H1 (cell line): ENCODE measurements at regions not wholly inside any gene's neighbourhood (a gene's known extent, or its start where the extent isn't known, plus 50 kb on each side); places are given as distances from the start of the nearest gene placed in this dataset.

ENCODE experiments used
- CTCF ChIA-PET: fragments of 300-600 bp; sonication (Branson Sonifier 250); formaldehyde crosslinking; loops from one replicate; lab custom pipeline; 2021; ENCODE audit not compliant: partially characterized antibody; lab: Charles Lee
- POLR2A ChIA-PET: fragments of 300-600 bp; sonication (Branson Sonifier 250); formaldehyde crosslinking; loops from one replicate; lab custom pipeline; 2021; ENCODE audit warnings: inconsistent platforms; ENCODE audit not compliant: partially characterized antibody; lab: Charles Lee
- DNase-seq, 2 experiments: peaks; one replicate each; pipeline versions ENCODE4 v3.0.0 to v3.0.0-alpha.2; 2010 to 2022; ENCODE audit warnings: low spot score in 2 of 2, low read depth in 1 of 2, mixed read lengths in 1 of 2
- FAIRE-seq: peaks from 2 replicates; lab custom pipeline; 2011; peaks lifted over from hg19 to GRCh38; lab: Jason Lieb, UNC
- H2AFZ ChIP-seq: 2 replicates; pipeline ENCODE4 v1.8.1; 2012; ENCODE audit warnings: low read length, inconsistent platforms
- H2AK5ac ChIP-seq: 2 replicates; pipeline ENCODE4 v1.6.1; 2013; ENCODE audit warnings: low read depth, low read length
- H2BK120ac ChIP-seq: replicated peaks from 2 replicates; pipeline ENCODE3; 2013; ENCODE audit warnings: low read depth, low read length, inconsistent platforms
- H2BK12ac ChIP-seq: 2 replicates; pipeline ENCODE4 v1.6.1; 2013; ENCODE audit warnings: low read depth, low read length
- H2BK15ac ChIP-seq: 2 replicates; pipeline ENCODE4 v1.6.1; 2013; ENCODE audit warnings: low read length
- H2BK20ac ChIP-seq: 2 replicates; pipeline ENCODE4 v1.6.1; 2013; ENCODE audit warnings: low read length
- H2BK5ac ChIP-seq: 2 replicates; pipeline ENCODE4 v1.6.1; 2013; ENCODE audit warnings: low read depth, low read length
- H3K14ac ChIP-seq: 2 replicates; pipeline ENCODE4 v1.6.1; 2013; ENCODE audit warnings: inconsistent platforms; ENCODE audit not compliant: insufficient read length
- H3K18ac ChIP-seq: 2 replicates; pipeline ENCODE4 v1.6.1; 2013; ENCODE audit warnings: low read length; ENCODE audit errors: extremely low read depth
- H3K23ac ChIP-seq: 2 replicates; pipeline ENCODE4 v1.6.1; 2013; ENCODE audit warnings: inconsistent platforms; ENCODE audit not compliant: insufficient read length
- H3K23me2 ChIP-seq: 2 replicates; pipeline ENCODE4 v1.6.1; 2013; ENCODE audit warnings: low read depth, low read length
- H3K27ac ChIP-seq: 2 replicates; pipeline ENCODE4 v1.6.1; 2011; ENCODE audit warnings: low read depth, low read length, inconsistent platforms
- H3K27me3 ChIP-seq, 4 experiments: replicated peaks in 1 of 4; 1 replicate in 1 of 4; 2 replicates in 3 of 4; pipeline versions ENCODE4 v1.6.1 to v1.8.1; 2011 to 2013; ENCODE audit warnings: low read length in 3 of 4, mild to moderate bottlenecking in 3 of 4, inconsistent platforms in 2 of 4, mixed read lengths in 2 of 4, moderate library complexity in 1 of 4; ENCODE audit not compliant: control insufficient read depth in 3 of 4, insufficient read depth in 3 of 4; ENCODE audit errors: extremely low read depth in 1 of 4
- H3K36me3 ChIP-seq, 4 experiments: 2 replicates each; pipeline versions ENCODE4 v1.6.1 to v1.8.1; 2011 to 2013; ENCODE audit warnings: mild to moderate bottlenecking in 4 of 4, low read length in 3 of 4, moderate library complexity in 2 of 4, control low read depth in 1 of 4, inconsistent platforms in 1 of 4; ENCODE audit not compliant: insufficient read depth in 4 of 4, control insufficient read depth in 2 of 4
- H3K4ac ChIP-seq: replicated peaks from 2 replicates; pipeline ENCODE3; 2013; ENCODE audit warnings: low read length, low read depth, mixed read lengths, inconsistent platforms; ENCODE audit not compliant: insufficient read length
- H3K4me1 ChIP-seq, 4 experiments: replicated peaks in 1 of 4; 1 replicate in 1 of 4; 2 replicates in 3 of 4; pipeline versions ENCODE4 v1.6.1 to v1.8.1; 2011 to 2013; ENCODE audit warnings: low read length in 3 of 4, inconsistent platforms in 2 of 4, mixed read lengths in 1 of 4; ENCODE audit not compliant: insufficient read depth in 4 of 4, control insufficient read depth in 3 of 4
- H3K4me2 ChIP-seq, 2 experiments: 2 replicates each; pipeline versions ENCODE4 v1.6.1 to v1.8.1; 2011 to 2013; ENCODE audit warnings: low read depth in 2 of 2, low read length in 2 of 2, control low read depth in 1 of 2, inconsistent platforms in 1 of 2, mild to moderate bottlenecking in 1 of 2; ENCODE audit not compliant: insufficient read depth in 1 of 2
- H3K4me3 ChIP-seq, 4 experiments: fragments of 200-600, 300-600 bp in 1 of 4; sonication (generic), shearing (Covaris generic), sonication (Bioruptor Twin) in 1 of 4; 2 replicates each; pipeline versions ENCODE4 v1.5.1 to v1.8.1; 2011 to 2016; ENCODE audit warnings: low read length in 4 of 4, low read depth in 3 of 4, control low read depth in 2 of 4, inconsistent platforms in 2 of 4, mild to moderate bottlenecking in 2 of 4, mixed read lengths in 1 of 4, moderate library complexity in 1 of 4; ENCODE audit not compliant: insufficient read depth in 2 of 4; ENCODE audit errors: extremely low read depth in 1 of 4
- H3K56ac ChIP-seq: replicated peaks from 2 replicates; pipeline ENCODE3; 2013; ENCODE audit warnings: low read depth, mild to moderate bottlenecking, mixed read lengths, low read length, inconsistent platforms; ENCODE audit not compliant: insufficient read length
- H3K79me1 ChIP-seq: 2 replicates; pipeline ENCODE4 v1.6.1; 2013; ENCODE audit warnings: low read depth, low read length, control low read depth
- H3K79me2 ChIP-seq, 2 experiments: 2 replicates each; pipeline versions ENCODE4 v1.6.1 to v1.8.1; 2012 to 2013; ENCODE audit warnings: low read length in 2 of 2, mild to moderate bottlenecking in 2 of 2, inconsistent platforms in 1 of 2; ENCODE audit not compliant: insufficient read depth in 2 of 2, control insufficient read depth in 1 of 2
- H3K9ac ChIP-seq, 4 experiments: replicated peaks in 1 of 4; 1 replicate in 1 of 4; 2 replicates in 3 of 4; pipeline versions ENCODE4 v1.6.1 to v1.8.1; 2011 to 2013; ENCODE audit warnings: low read depth in 3 of 4, low read length in 3 of 4, control low read depth in 2 of 4, mild to moderate bottlenecking in 2 of 4, moderate library complexity in 2 of 4, inconsistent platforms in 1 of 4; ENCODE audit errors: extremely low read depth in 1 of 4
- H3K9me3 ChIP-seq, 2 experiments: 2 replicates each; pipeline versions ENCODE4 v1.6.1 to v1.8.1; 2012 to 2013; ENCODE audit warnings: mild to moderate bottlenecking in 2 of 2, moderate library complexity in 2 of 2, control low read depth in 1 of 2, inconsistent platforms in 1 of 2, low read depth in 1 of 2, low read length in 1 of 2, mixed read lengths in 1 of 2; ENCODE audit not compliant: insufficient read depth in 2 of 2
- H4K20me1 ChIP-seq, 2 experiments: replicated peaks in 1 of 2; 2 replicates each; pipeline versions ENCODE3 to v1.8.1; 2011 to 2013; ENCODE audit warnings: inconsistent platforms in 2 of 2, low read length in 2 of 2, mild to moderate bottlenecking in 1 of 2; ENCODE audit not compliant: insufficient read depth in 2 of 2, control insufficient read depth in 1 of 2
- H4K5ac ChIP-seq: 2 replicates; pipeline ENCODE4 v1.6.1; 2013; ENCODE audit warnings: low read length, low read depth, mixed read lengths, inconsistent platforms; ENCODE audit not compliant: insufficient read length
- H4K8ac ChIP-seq: 2 replicates; pipeline ENCODE4 v1.8.0; 2013; ENCODE audit warnings: mild to moderate bottlenecking, moderate library complexity, low read length, inconsistent platforms; ENCODE audit not compliant: insufficient read depth; ENCODE audit errors: extremely low read depth
- H4K91ac ChIP-seq: replicated peaks from 2 replicates; pipeline ENCODE3; 2013; ENCODE audit warnings: low read length, mixed read lengths, inconsistent platforms; ENCODE audit not compliant: insufficient read length
- ASH2L ChIP-seq: fragments of 200-600, 300-600 bp; sonication (generic); IDR thresholded peaks from one replicate; pipeline ENCODE4 v1.7.1; 2017; ENCODE audit warnings: low read length
- BACH1 ChIP-seq: IDR thresholded peaks from 2 replicates; pipeline ENCODE4 v1.6.1; 2012; ENCODE audit warnings: low read length, improper control_type of control experiment
- CBX5 ChIP-seq: fragments of 300-800, 300-1000 bp; sonication (generic); IDR thresholded peaks from 2 replicates; pipeline ENCODE4 v1.7.1; 2016; ENCODE audit warnings: antibody characterized with exemption, low read length, low read depth
- CHD1 ChIP-seq: IDR thresholded peaks from 2 replicates; pipeline ENCODE4 v1.6.1; 2012; ENCODE audit warnings: low read depth, low read length, improper control_type of control experiment
- EZH2 ChIP-seq: fragments of 200-600 bp; sonication (generic); IDR thresholded peaks from 2 replicates; pipeline ENCODE4 v1.7.1; 2012; ENCODE audit warnings: low read depth, mild to moderate bottlenecking, moderate library complexity, low read length, inconsistent platforms; ENCODE audit not compliant: severe bottlenecking
- FOSL1 ChIP-seq: IDR thresholded peaks from 2 replicates; pipeline ENCODE4 v1.6.1; 2011; ENCODE audit warnings: mild to moderate bottlenecking, low read depth, low read length, moderate library complexity; ENCODE audit not compliant: insufficient read depth
- GTF2F1 ChIP-seq: IDR thresholded peaks from 2 replicates; pipeline ENCODE4 v1.6.1; 2012; ENCODE audit warnings: low read depth, low read length, improper control_type of control experiment, borderline replicate concordance
- HDAC6 ChIP-seq: IDR thresholded peaks from one replicate; pipeline ENCODE4 v1.7.1; 2012; ENCODE audit warnings: low read depth, mild to moderate bottlenecking, inconsistent platforms, low read length, moderate library complexity
- JUND ChIP-seq: IDR thresholded peaks from 2 replicates; pipeline ENCODE4 v1.6.1; 2011; ENCODE audit warnings: mild to moderate bottlenecking, improper control_type of control experiment, low read length
- KDM1A ChIP-seq: fragments of 200-600, 300-600 bp; sonication (generic); IDR thresholded peaks from 2 replicates; pipeline ENCODE4 v1.7.1; 2016; ENCODE audit warnings: mild to moderate bottlenecking, low read length, borderline replicate concordance
- MAFK ChIP-seq: IDR thresholded peaks from 2 replicates; pipeline ENCODE4 v1.6.1; 2012; ENCODE audit warnings: low read depth, mild to moderate bottlenecking, improper control_type of control experiment, low read length
- RNF2 ChIP-seq: fragments of 200-900, 300-1000 bp; sonication (generic); IDR thresholded peaks from 2 replicates; pipeline ENCODE4 v1.7.1; 2016; ENCODE audit warnings: borderline replicate concordance, low read depth, mild to moderate bottlenecking, antibody characterized with exemption, low read length; ENCODE audit not compliant: poor library complexity, severe bottlenecking; ENCODE audit errors: missing control alignments
- SP1 ChIP-seq: IDR thresholded peaks from 2 replicates; pipeline ENCODE4 v1.6.1; 2011; ENCODE audit warnings: low read depth, low read length
- YY1 ChIP-seq: IDR thresholded peaks from 2 replicates; pipeline ENCODE4 v1.6.1; 2011; ENCODE audit warnings: low read depth, mild to moderate bottlenecking, low read length
- ZNF274 ChIP-seq: IDR thresholded peaks from 2 replicates; pipeline ENCODE4 v1.7.0; 2012; ENCODE audit warnings: low read length, borderline replicate concordance; ENCODE audit errors: extremely low read depth
- WGBS, 2 experiments: shearing (Covaris generic) in 1 of 2; methylation state at CpG; one replicate each; pipeline versions ENCODE4 v1.1.6 to v1.1.7; 2013 to 2015; ENCODE audit warnings: low lambda C conversion rate in 2 of 2, mixed read lengths in 2 of 2, inconsistent platforms in 1 of 2, low coverage in 1 of 2, missing lambda C conversion rate in 1 of 2; ENCODE audit not compliant: insufficient replicate concordance in 2 of 2, insufficient coverage in 1 of 2, insufficient read length in 1 of 2; ENCODE audit errors: extremely low coverage in 1 of 2, missing lambda C conversion rate in 1 of 2; 5-methylcytosine and 5-hydroxymethylcytosine counted together

DNA sequence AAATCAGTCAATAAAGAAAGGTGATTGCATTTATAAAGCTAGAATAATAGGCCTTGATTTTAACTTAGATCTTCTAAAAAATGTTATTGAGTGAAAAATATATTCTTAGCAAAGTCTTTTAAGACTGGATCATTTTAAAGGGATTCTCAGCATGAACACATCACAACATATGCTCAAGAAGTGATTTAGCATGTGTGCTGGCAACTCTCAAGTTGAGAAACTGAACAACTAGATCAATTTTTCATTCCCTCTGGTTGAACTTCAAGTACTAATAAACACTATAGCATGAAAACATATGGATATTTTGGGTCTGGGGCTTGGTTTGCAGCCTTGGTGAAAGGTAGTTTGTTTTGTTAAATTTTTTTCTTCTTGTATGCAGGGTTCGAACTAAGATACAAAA lies 107.8 kb upstream of the PNPT1 start:
- Histone ChIP-seq H4K20me1 (no peaks in the 10 kb centered on the region), H3K9ac (no peak overlapping the region), H3K4ac (no peak overlapping the region), H3K4me1 (peaks cover 0 to 6% (median 0%) of the 10 kb centered on the region in 4 experiments; a peak in 1 of 7 replicates), H3K27ac (no peak overlapping the region), H3K9me3 (0 out of 4 replicates have a peak, but pooled peaks cover 0 to 3% of the 10 kb centered on the region in 2 experiments), H2BK20ac (no peak overlapping the region), H3K79me1 (no peaks in the 10 kb centered on the region), H3K79me2 (no peaks in the 10 kb centered on the region), H2BK12ac (no peak overlapping the region), H2BK5ac (no peak overlapping the region), H4K91ac (no peak overlapping the region), H2AFZ (no peak overlapping the region), H2BK120ac (no peak overlapping the region), H3K4me3 (no peak overlapping the region), H3K56ac (no peak overlapping the region), H3K36me3 (no peaks in the 10 kb centered on the region), H3K4me2 (no peak overlapping the region), H4K8ac (no peak overlapping the region), H2BK15ac (no peak overlapping the region), H3K27me3 (no peaks in the 10 kb centered on the region), H4K5ac (no peak overlapping the region), H3K14ac (no peak overlapping the region), H3K23ac (no peak overlapping the region), H2AK5ac (no peak overlapping the region), H3K18ac (no peak overlapping the region), H3K23me2 (no peaks in the 10 kb centered on the region)
- WGBS, 2 experiments = 93% methylated on average over 1 of the region's 1 CpG; no CpG with 5 or more reads in 1 of the 2 experiments
- DNase-seq (no peak), FAIRE-seq (no peak)
- TF ChIP-seq CBX5 = no peak
- TF ChIP-seq KDM1A = no peak
- TF ChIP-seq FOSL1 = no peak
- TF ChIP-seq CHD1 = no peak
- no peak for TF ChIP-seq GTF2F1
- no peak for TF ChIP-seq SP1
- no peak for TF ChIP-seq ZNF274
- TF ChIP-seq EZH2 = no peak
- TF ChIP-seq JUND = no peak
- no peak for TF ChIP-seq ASH2L
- no peak for TF ChIP-seq YY1
- no peak for TF ChIP-seq MAFK
- no peak for TF ChIP-seq RNF2
- TF ChIP-seq HDAC6 = no peak
- no peak for TF ChIP-seq BACH1
- ChIA-PET CTCF (no interaction called here), POLR2A (no interaction called here)
